PC-9 (cell line): ENCODE measurements at regions not wholly inside any gene's neighbourhood (a gene's known extent, or its start where the extent isn't known, plus 50 kb on each side); places are given as distances from the start of the nearest gene placed in this dataset.

Experiments used
- BruUV-seq: library from RNA; stranded (reverse); fragments of 400-500 nt; replicated peaks from 2 replicates; lab custom pipeline; 2021; lab: Mats Ljungman, UMichigan
- CTCF ChIA-PET: fragments of 300-600 bp; sonication (Branson Sonifier 250); formaldehyde crosslinking; loops from one replicate; lab custom pipeline; 2022; ENCODE audit warnings: antibody characterized with exemption; lab: Charles Lee
- POLR2A ChIA-PET: fragments of 300-600 bp; sonication (Branson Sonifier 250); formaldehyde crosslinking; loops from one replicate; lab custom pipeline; 2022; ENCODE audit warnings: antibody characterized with exemption; ENCODE audit not compliant: unreplicated experiment; lab: Charles Lee
- DNase-seq, 2 experiments: peaks; one replicate each; pipeline versions ENCODE4 v3.0.0 to v3.0.0-alpha.2; 2015 to 2022; ENCODE audit warnings: mixed read lengths in 1 of 2
- H2AFZ ChIP-seq: fragments of 200-600 bp; sonication (generic); 2 replicates; pipeline ENCODE4 v1.8.1; 2017; ENCODE audit warnings: antibody characterized with exemption
- H3F3A ChIP-seq: fragments of 200-600 bp; sonication (generic); 2 replicates; pipeline ENCODE4 v1.8.1; 2017; ENCODE audit warnings: antibody characterized with exemption, mild to moderate bottlenecking, low read depth; ENCODE audit not compliant: insufficient read depth
- H3K27ac ChIP-seq: fragments of 200-600 bp; sonication (generic); 2 replicates; pipeline ENCODE4 v1.6.1; 2016; ENCODE audit warnings: mixed run types
- H3K27me3 ChIP-seq: fragments of 200-600 bp; sonication (generic); 2 replicates; pipeline ENCODE4 v1.6.1; 2016; ENCODE audit warnings: low read depth, mixed run types; ENCODE audit not compliant: insufficient read depth
- H3K36me3 ChIP-seq: fragments of 200-600 bp; sonication (generic); 2 replicates; pipeline ENCODE4 v1.6.1; 2016; ENCODE audit warnings: low read depth, mixed run types
- H3K4me1 ChIP-seq: fragments of 200-600 bp; sonication (generic); replicated peaks from 2 replicates; pipeline ENCODE4 v1.6.1; 2016; ENCODE audit warnings: mixed run types; ENCODE audit not compliant: insufficient read depth
- H3K4me2 ChIP-seq: fragments of 200-600 bp; sonication (generic); 2 replicates; pipeline ENCODE4 v1.6.1; 2017; ENCODE audit warnings: mixed run types
- H3K4me3 ChIP-seq: fragments of 200-600 bp; sonication (generic); 2 replicates; pipeline ENCODE4 v1.6.1; 2016; ENCODE audit warnings: mixed run types
- H3K79me2 ChIP-seq: fragments of 200-600 bp; sonication (generic); 2 replicates; pipeline ENCODE4 v1.6.1; 2017; ENCODE audit warnings: low read depth, mixed run types
- H3K9me2 ChIP-seq: fragments of 200-600 bp; sonication (generic); 2 replicates; pipeline ENCODE4 v1.8.1; 2017; ENCODE audit warnings: mild to moderate bottlenecking; ENCODE audit not compliant: insufficient read depth
- H3K9me3 ChIP-seq: fragments of 200-600 bp; sonication (generic); 2 replicates; pipeline ENCODE4 v1.8.1; 2016; ENCODE audit warnings: low read depth; ENCODE audit not compliant: insufficient read depth
- H4K20me1 ChIP-seq: fragments of 200-600 bp; sonication (generic); 2 replicates; pipeline ENCODE4 v1.8.1; 2017; ENCODE audit not compliant: insufficient read depth
- EZH2 ChIP-seq: fragments of 200-600 bp; sonication (generic); IDR thresholded peaks from 2 replicates; pipeline ENCODE4 v1.8.0; 2017; ENCODE audit warnings: antibody characterized with exemption, low read depth
- intact Hi-C: fragments of 100-400 bp; cut with micrococcal nuclease; formaldehyde crosslinking; loops from one replicate; pipeline ENCODE4 v1.10.0; 2022; ENCODE audit not compliant: unreplicated experiment
- TF ChIP-seq, protein P1 (sequence below): fragments of 200-600 bp; sonication (generic); conservative IDR thresholded peaks from 2 replicates; pipeline ENCODE4 v1.6.1; 2017; ENCODE audit warnings: mixed run types, antibody characterized with exemption, mild to moderate bottlenecking, moderate library complexity

DNA sequence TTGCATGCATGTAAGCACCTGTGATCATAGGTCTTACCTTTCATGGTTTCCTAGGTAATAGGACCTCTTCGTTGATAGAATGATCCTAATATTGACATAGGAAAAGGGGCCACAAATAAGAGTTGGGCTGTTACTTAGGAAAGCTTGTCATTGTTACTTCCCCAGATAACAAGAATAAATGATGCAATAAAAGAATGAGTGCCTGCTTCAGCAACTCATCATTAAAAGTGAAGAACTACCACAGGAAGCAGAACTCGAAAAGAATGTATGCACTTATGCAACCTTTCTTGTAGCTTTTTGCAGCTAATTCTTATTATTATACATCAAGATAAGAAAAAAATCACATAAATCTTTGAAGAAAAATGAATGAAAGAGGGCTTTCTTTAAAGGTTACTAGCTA lies 548.6 kb downstream of the LTN1 start:
- CTCF ChIA-PET = no interaction called here
- no peaks in the 10 kb centered on the region for H3K9me3 ChIP-seq
- BruUV-seq = no TSS peak

DNA sequence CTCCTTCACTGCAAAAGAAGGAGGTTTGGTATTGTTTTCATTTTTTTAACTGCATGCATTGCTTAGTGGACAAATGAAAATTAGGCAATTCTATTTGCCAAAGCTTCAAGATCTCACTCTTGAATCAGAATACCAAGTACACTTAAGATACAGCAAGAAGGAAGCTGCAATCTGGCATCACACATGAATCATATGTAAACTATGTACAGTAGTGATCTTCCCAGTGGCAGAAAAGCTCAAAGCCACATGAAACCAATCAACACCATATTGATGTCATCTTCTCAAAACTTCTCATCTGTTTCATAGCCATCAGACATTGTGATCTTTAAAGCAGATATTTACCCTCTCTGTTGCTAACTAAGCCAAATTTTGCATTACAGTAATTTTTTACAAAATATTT lies 550.1 kb downstream of the LTN1 start:
- H3F3A ChIP-seq = no peaks in the 10 kb centered on the region
- no peak overlapping the region for H3K4me2 ChIP-seq
- H3K4me3 ChIP-seq = no peak overlapping the region
- ChIA-PET POLR2A (no interaction called here), CTCF (no interaction called here)
- no peaks in the 10 kb centered on the region for H3K36me3 ChIP-seq
- TF ChIP-seq, protein P1, sequence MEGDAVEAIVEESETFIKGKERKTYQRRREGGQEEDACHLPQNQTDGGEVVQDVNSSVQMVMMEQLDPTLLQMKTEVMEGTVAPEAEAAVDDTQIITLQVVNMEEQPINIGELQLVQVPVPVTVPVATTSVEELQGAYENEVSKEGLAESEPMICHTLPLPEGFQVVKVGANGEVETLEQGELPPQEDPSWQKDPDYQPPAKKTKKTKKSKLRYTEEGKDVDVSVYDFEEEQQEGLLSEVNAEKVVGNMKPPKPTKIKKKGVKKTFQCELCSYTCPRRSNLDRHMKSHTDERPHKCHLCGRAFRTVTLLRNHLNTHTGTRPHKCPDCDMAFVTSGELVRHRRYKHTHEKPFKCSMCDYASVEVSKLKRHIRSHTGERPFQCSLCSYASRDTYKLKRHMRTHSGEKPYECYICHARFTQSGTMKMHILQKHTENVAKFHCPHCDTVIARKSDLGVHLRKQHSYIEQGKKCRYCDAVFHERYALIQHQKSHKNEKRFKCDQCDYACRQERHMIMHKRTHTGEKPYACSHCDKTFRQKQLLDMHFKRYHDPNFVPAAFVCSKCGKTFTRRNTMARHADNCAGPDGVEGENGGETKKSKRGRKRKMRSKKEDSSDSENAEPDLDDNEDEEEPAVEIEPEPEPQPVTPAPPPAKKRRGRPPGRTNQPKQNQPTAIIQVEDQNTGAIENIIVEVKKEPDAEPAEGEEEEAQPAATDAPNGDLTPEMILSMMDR = no peak
- TF ChIP-seq EZH2 = no peak
- BruUV-seq = no TSS peak
- intact Hi-C loops = no loop called here
- no peaks in the 10 kb centered on the region for H3K27me3 ChIP-seq
- no peak overlapping the region for H3K27ac ChIP-seq
- H4K20me1 ChIP-seq = no peaks in the 10 kb centered on the region
- no peaks in the 10 kb centered on the region for H3K4me1 ChIP-seq
- no peaks in the 10 kb centered on the region for H3K9me3 ChIP-seq
- DNase-seq = no peak
- no peak overlapping the region for H2AFZ ChIP-seq
- no peaks in the 10 kb centered on the region for H3K79me2 ChIP-seq
- H3K9me2 ChIP-seq = no peaks in the 10 kb centered on the region

More for the DNA sequence above, 548.6 kb downstream of the LTN1 start:
- POLR2A ChIA-PET = no interaction called here
- H3K4me1 ChIP-seq = no peaks in the 10 kb centered on the region
- no peak overlapping the region for H3K4me3 ChIP-seq
- no peak overlapping the region for H3K4me2 ChIP-seq
- H3K27ac ChIP-seq = no peak overlapping the region
- H3F3A ChIP-seq = no peaks in the 10 kb centered on the region
- H3K79me2 ChIP-seq = no peaks in the 10 kb centered on the region
- H3K36me3 ChIP-seq = no peaks in the 10 kb centered on the region
- H2AFZ ChIP-seq = no peak overlapping the region
- intact Hi-C loops = no loop called here
- no peak for DNase-seq
- H3K27me3 ChIP-seq = no peaks in the 10 kb centered on the region
- H3K9me2 ChIP-seq = no peaks in the 10 kb centered on the region
- TF ChIP-seq, protein P1 = no peak
- no peak for TF ChIP-seq EZH2
- no peaks in the 10 kb centered on the region for H4K20me1 ChIP-seq

DNA sequence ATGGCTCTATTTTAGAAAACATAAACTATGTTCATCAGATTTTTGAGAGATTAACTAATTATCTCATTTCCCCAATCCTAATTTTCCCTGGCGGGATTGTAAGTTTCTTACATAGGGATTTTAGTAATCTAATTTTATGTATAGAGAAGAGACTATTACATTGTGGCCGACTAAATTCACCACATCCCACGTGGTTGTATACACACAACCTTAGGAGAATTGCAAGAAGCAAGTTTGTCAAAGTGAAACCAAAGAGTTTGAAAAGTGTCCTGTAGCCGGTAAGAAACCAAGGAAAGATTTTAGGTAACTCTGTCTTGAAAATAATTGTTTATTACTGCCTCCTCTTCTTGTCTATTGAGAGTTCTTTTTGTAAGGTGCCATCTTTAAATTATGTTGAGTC lies 550.6 kb downstream of the LTN1 start:
- Histone ChIP-seq H3K9me2 (no peaks in the 10 kb centered on the region), H3K4me1 (no peaks in the 10 kb centered on the region), H4K20me1 (no peaks in the 10 kb centered on the region), H3F3A (no peaks in the 10 kb centered on the region), H2AFZ (no peak overlapping the region), H3K79me2 (no peaks in the 10 kb centered on the region), H3K4me2 (no peak overlapping the region), H3K27me3 (no peaks in the 10 kb centered on the region), H3K9me3 (no peaks in the 10 kb centered on the region), H3K27ac (no peak overlapping the region), H3K4me3 (no peak overlapping the region), H3K36me3 (no peaks in the 10 kb centered on the region)
- TF ChIP-seq, protein P1 = no peak
- TF ChIP-seq EZH2 = no peak
- ChIA-PET CTCF (no interaction called here), POLR2A (no interaction called here)
- BruUV-seq = no TSS peak
- intact Hi-C loops = no loop called here
- DNase-seq = no peak
